SU-DHL-6 (cell line): ENCODE measurements at regions not wholly inside any gene's neighbourhood (a gene's known extent, or its start where the extent isn't known, plus 50 kb on each side); places are given as distances from the start of the nearest gene placed in this dataset.

ENCODE experiments used
- H2AFZ ChIP-seq: fragments of 200-600 bp; sonication (generic); 2 replicates; pipeline ENCODE4 v1.6.1; 2014; ENCODE audit warnings: low read depth, mild to moderate bottlenecking, moderate library complexity, mixed read lengths, antibody characterized with exemption, low read length; ENCODE audit not compliant: severe bottlenecking
- H3F3A ChIP-seq: fragments of 200-600 bp; shearing (Covaris generic); 2 replicates; pipeline ENCODE4 v1.6.0; 2016; ENCODE audit warnings: antibody characterized with exemption, mild to moderate bottlenecking; ENCODE audit not compliant: insufficient read depth
- H3K27ac ChIP-seq: fragments of 200-600 bp; sonication (generic); 2 replicates; pipeline ENCODE4 v1.5.1; 2016; ENCODE audit warnings: low read depth, mild to moderate bottlenecking, low read length, moderate library complexity, mixed read lengths
- H3K27me3 ChIP-seq: fragments of 200-600 bp; sonication (generic), shearing (Covaris generic); 2 replicates; pipeline ENCODE4 v1.6.0; 2014; ENCODE audit warnings: mild to moderate bottlenecking, low read length
- H3K36me3 ChIP-seq: fragments of 200-600 bp; sonication (generic); 2 replicates; pipeline ENCODE4 v1.6.1; 2014; ENCODE audit warnings: mild to moderate bottlenecking, low read length, mixed read lengths
- H3K4me2 ChIP-seq: fragments of 300-600, 200-600 bp; shearing (Covaris generic), sonication (generic); 2 replicates; pipeline ENCODE4 v1.6.0; 2014; ENCODE audit warnings: low read length, low read depth, mild to moderate bottlenecking; ENCODE audit not compliant: poor library complexity, severe bottlenecking
- H3K4me3 ChIP-seq: fragments of 200-600 bp; sonication (generic); 2 replicates; pipeline ENCODE4 v1.5.1; 2014; ENCODE audit warnings: antibody characterized with exemption, low read length, mild to moderate bottlenecking, mixed read lengths; ENCODE audit not compliant: insufficient read depth, poor library complexity, severe bottlenecking
- H3K79me2 ChIP-seq: fragments of 200-600 bp; sonication (generic); 2 replicates; pipeline ENCODE4 v1.6.1; 2014; ENCODE audit warnings: mild to moderate bottlenecking, low read length, moderate library complexity; ENCODE audit not compliant: insufficient read depth
- H3K9ac ChIP-seq: fragments of 200-600 bp; sonication (generic); 2 replicates; pipeline ENCODE4 v1.7.0; 2014; ENCODE audit warnings: mild to moderate bottlenecking, low read length
- H3K9me2 ChIP-seq: fragments of 200-600 bp; sonication (generic); replicated peaks from 2 replicates; pipeline ENCODE4 v1.6.1; 2014; ENCODE audit warnings: low read length; ENCODE audit not compliant: insufficient read depth
- H3K9me3 ChIP-seq: fragments of 200-600 bp; sonication (generic); 2 replicates; pipeline ENCODE4 v1.6.1; 2014; ENCODE audit warnings: low read length, mixed read lengths; ENCODE audit not compliant: insufficient read depth
- H4K20me1 ChIP-seq: fragments of 200-600 bp; sonication (generic); 2 replicates; pipeline ENCODE4 v1.6.1; 2014; ENCODE audit warnings: low read depth, mild to moderate bottlenecking, antibody characterized with exemption, low read length, moderate library complexity, mixed read lengths
- EZH2phosphoT487 ChIP-seq: fragments of 200-600 bp; sonication (generic), shearing (Covaris generic); conservative IDR thresholded peaks from 2 replicates; pipeline ENCODE4 v1.6.1; 2018; ENCODE audit warnings: mild to moderate bottlenecking, antibody characterized with exemption, low read length, moderate library complexity, mixed read lengths
- TF ChIP-seq, protein P1 (sequence below): fragments of 200-600 bp; sonication (generic); IDR thresholded peaks from one replicate; pipeline ENCODE4 v1.5.1; 2017; ENCODE audit warnings: antibody characterized with exemption, mild to moderate bottlenecking, low read length, moderate library complexity; ENCODE audit not compliant: insufficient read depth, poor library complexity, severe bottlenecking

DNA sequence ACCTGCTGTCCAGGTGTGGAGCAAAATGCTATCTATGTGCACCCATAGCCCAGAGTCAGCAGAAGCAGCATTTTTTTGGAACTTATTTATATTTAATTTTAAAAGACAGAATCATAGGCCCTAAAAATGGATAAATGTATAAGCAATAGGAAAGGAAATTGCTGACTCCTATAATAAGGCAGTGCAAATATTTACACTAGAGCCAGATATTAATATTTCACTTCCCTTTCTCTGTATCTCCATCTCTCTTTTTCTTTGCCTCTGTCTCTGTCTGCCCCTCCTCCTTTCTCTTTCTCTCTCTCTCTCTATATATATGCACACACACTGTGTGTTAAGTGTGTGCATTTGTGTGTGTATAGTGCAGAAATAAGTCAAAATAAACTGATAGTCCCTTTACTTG is 375.6 kb downstream of the SOX11 start:
- Histone ChIP-seq H3K36me3 (no peaks in the 10 kb centered on the region), H2AFZ (no peak overlapping the region), H3K9ac (no peak overlapping the region), H3K9me3 (no peaks in the 10 kb centered on the region), H3F3A (no peaks in the 10 kb centered on the region), H3K27me3 (no peaks in the 10 kb centered on the region), H3K4me3 (no peak overlapping the region), H3K4me2 (no peak overlapping the region), H4K20me1 (no peaks in the 10 kb centered on the region), H3K27ac (no peak overlapping the region), H3K79me2 (no peaks in the 10 kb centered on the region), H3K9me2 (no peaks in the 10 kb centered on the region)
- TF ChIP-seq, protein P1, sequence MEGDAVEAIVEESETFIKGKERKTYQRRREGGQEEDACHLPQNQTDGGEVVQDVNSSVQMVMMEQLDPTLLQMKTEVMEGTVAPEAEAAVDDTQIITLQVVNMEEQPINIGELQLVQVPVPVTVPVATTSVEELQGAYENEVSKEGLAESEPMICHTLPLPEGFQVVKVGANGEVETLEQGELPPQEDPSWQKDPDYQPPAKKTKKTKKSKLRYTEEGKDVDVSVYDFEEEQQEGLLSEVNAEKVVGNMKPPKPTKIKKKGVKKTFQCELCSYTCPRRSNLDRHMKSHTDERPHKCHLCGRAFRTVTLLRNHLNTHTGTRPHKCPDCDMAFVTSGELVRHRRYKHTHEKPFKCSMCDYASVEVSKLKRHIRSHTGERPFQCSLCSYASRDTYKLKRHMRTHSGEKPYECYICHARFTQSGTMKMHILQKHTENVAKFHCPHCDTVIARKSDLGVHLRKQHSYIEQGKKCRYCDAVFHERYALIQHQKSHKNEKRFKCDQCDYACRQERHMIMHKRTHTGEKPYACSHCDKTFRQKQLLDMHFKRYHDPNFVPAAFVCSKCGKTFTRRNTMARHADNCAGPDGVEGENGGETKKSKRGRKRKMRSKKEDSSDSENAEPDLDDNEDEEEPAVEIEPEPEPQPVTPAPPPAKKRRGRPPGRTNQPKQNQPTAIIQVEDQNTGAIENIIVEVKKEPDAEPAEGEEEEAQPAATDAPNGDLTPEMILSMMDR, result no peak
- TF ChIP-seq EZH2phosphoT487, result no peak

DNA sequence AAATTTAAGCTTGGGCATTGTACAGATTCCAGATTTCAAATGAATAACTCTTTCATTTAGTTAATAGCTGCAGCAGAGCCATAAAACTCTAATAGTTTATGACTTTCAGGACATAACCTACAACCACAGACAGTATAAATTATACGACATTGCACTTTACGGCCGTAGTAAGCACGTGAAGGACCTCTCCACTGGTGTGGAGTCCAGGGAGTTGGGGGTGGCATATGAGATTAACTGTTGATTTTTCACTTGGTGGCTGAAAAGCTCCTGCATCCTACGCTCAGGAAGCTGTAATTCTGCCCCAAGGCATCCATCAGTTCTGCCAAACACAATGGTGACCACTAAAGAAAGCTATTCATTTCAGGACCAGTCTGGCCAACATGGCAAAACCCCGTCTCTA is 376.2 kb downstream of the SOX11 start:
- H3K9me2 ChIP-seq, result no peaks in the 10 kb centered on the region
- TF ChIP-seq, protein P1, result no peak
- no peak for TF ChIP-seq EZH2phosphoT487
- H3K4me2 ChIP-seq, result no peak overlapping the region
- no peak overlapping the region for H3K27ac ChIP-seq
- no peaks in the 10 kb centered on the region for H3F3A ChIP-seq
- H3K4me3 ChIP-seq, result no peak overlapping the region
- no peak overlapping the region for H2AFZ ChIP-seq
- no peaks in the 10 kb centered on the region for H3K36me3 ChIP-seq
- H3K9ac ChIP-seq, result no peak overlapping the region
- no peaks in the 10 kb centered on the region for H3K27me3 ChIP-seq
- H3K9me3 ChIP-seq, result no peaks in the 10 kb centered on the region
- no peaks in the 10 kb centered on the region for H3K79me2 ChIP-seq
- H4K20me1 ChIP-seq, result no peaks in the 10 kb centered on the region

DNA sequence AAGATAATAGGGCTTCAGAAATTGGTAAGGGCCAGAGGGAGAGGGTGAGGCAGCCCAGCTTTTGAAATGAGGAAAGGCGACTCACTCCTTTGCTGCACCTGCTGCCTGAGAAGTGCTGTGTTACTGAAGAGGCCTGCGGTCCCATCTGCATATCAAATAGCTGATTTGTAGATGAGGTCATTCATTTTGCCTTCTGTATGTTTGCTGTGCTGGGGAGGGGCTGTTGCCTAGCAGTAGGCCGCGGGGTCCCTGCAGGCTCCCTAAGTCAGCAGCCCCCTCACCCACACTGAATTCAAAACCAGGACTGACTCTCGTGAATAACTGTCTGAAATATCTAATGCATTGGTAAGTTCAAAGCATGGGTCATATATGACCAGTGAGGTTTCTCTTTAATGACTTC is 377.2 kb downstream of the SOX11 start:
- Histone ChIP-seq H3K9me2 (no peaks in the 10 kb centered on the region), H3K4me2 (no peak overlapping the region), H4K20me1 (no peaks in the 10 kb centered on the region), H3F3A (no peaks in the 10 kb centered on the region), H3K9me3 (no peaks in the 10 kb centered on the region), H3K9ac (no peak overlapping the region), H2AFZ (no peak overlapping the region), H3K36me3 (no peaks in the 10 kb centered on the region), H3K27me3 (no peaks in the 10 kb centered on the region), H3K27ac (no peak overlapping the region), H3K4me3 (no peak overlapping the region), H3K79me2 (no peaks in the 10 kb centered on the region)
- TF ChIP-seq EZH2phosphoT487, result no peak
- TF ChIP-seq, protein P1, result no peak
